Esophagus (tissue), 2 donors: ENCODE measurements at regions not wholly inside any gene's neighbourhood (a gene's known extent, or its start where the extent isn't known, plus 50 kb on each side); places are given as distances from the start of the nearest gene placed in this dataset.

Experiments used
- H3K27ac ChIP-seq, 2 donors: one replicate each; pipeline ENCODE4 v1.5.1; 2013; ENCODE audit warnings: low read depth in 2 of 2, mild to moderate bottlenecking in 2 of 2, inconsistent platforms in 1 of 2, low read length in 1 of 2, moderate library complexity in 1 of 2
- H3K27me3 ChIP-seq, 2 donors: one replicate each; pipeline ENCODE4 v1.6.1; 2013; ENCODE audit warnings: low read length in 2 of 2, control low read depth in 1 of 2, mild to moderate bottlenecking in 1 of 2; ENCODE audit not compliant: insufficient read depth in 2 of 2, control insufficient read depth in 1 of 2
- H3K36me3 ChIP-seq, 2 donors: one replicate each; pipeline ENCODE4 v1.6.1; 2013; ENCODE audit warnings: low read length in 1 of 2; ENCODE audit not compliant: control insufficient read depth in 2 of 2, insufficient read depth in 2 of 2
- H3K4me1 ChIP-seq, 2 donors: one replicate each; pipeline ENCODE4 v1.6.1; 2013; ENCODE audit warnings: low read length in 1 of 2; ENCODE audit not compliant: control insufficient read depth in 2 of 2, insufficient read depth in 2 of 2
- H3K4me3 ChIP-seq, 2 donors: one replicate each; pipeline ENCODE4 v1.5.1; 2013; ENCODE audit warnings: low read length in 2 of 2, mild to moderate bottlenecking in 2 of 2, low read depth in 1 of 2, moderate library complexity in 1 of 2
- H3K9me3 ChIP-seq, 2 donors: one replicate each; pipeline ENCODE4 v1.6.1; 2013; ENCODE audit warnings: mild to moderate bottlenecking in 2 of 2, low read depth in 1 of 2, low read length in 1 of 2, moderate library complexity in 1 of 2; ENCODE audit not compliant: control insufficient read depth in 2 of 2, insufficient read depth in 1 of 2
- WGBS, 2 donors: extraction: QIAGEN DNeasy Blood & Tissue Kit; methylation state at CpG; one replicate each; pipeline ENCODE4 v1.1.7; 2013; 5-methylcytosine and 5-hydroxymethylcytosine counted together
- donor health status: healthy with polysubstance abuse.
- donor health status: Bipolar disorder and iron deficiency.

- Histone ChIP-seq H3K4me3 (no peak overlapping the region), H3K9me3 (peaks cover 2 to 24% of the 10 kb centered on the region in 2 donors), H3K4me1 (no peaks in the 10 kb centered on the region), H3K36me3 (no peaks in the 10 kb centered on the region), H3K27me3 (no peaks in the 10 kb centered on the region), H3K27ac (no peak overlapping the region)
- 80 to 81% methylated on average over 16 of the region's 16 CpGs for WGBS, 2 donors
Observed at GRCh38 chr13:111953546-111954178, 113.3 kb upstream of the SOX1 start.

- no peak overlapping the region for H3K27ac ChIP-seq
- H3K9me3 ChIP-seq, result peaks cover 2 to 18% of the 10 kb centered on the region in 2 donors
- no peaks in the 10 kb centered on the region for H3K4me1 ChIP-seq
- WGBS, 2 donors, result 74 to 76% methylated on average over 18 of the region's 18 CpGs
- H3K4me3 ChIP-seq, result no peak overlapping the region
- no peaks in the 10 kb centered on the region for H3K36me3 ChIP-seq
- H3K27me3 ChIP-seq, result no peaks in the 10 kb centered on the region
Observed at GRCh38 chr13:111954661-111955411, 112.1 kb upstream of the SOX1 start.

GRCh38 chr13:111955412-111956065 is 111.4 kb upstream of the SOX1 start:
- H3K4me3 ChIP-seq, result no peak overlapping the region
- no peak overlapping the region for H3K27ac ChIP-seq
- peaks cover 2 to 15% of the 10 kb centered on the region in 2 donors for H3K9me3 ChIP-seq
- H3K27me3 ChIP-seq, result no peaks in the 10 kb centered on the region
- no peaks in the 10 kb centered on the region for H3K4me1 ChIP-seq
- no peaks in the 10 kb centered on the region for H3K36me3 ChIP-seq
- 70 to 72% methylated on average over 25 to 27 of the region's 27 CpGs for WGBS, 2 donors

- Histone ChIP-seq H3K9me3 (peaks cover 0 to 5% of the 10 kb centered on the region in 2 donors), H3K36me3 (no peaks in the 10 kb centered on the region), H3K4me3 (no peak overlapping the region), H3K4me1 (no peaks in the 10 kb centered on the region), H3K27me3 (no peaks in the 10 kb centered on the region), H3K27ac (no peak overlapping the region)
- WGBS, 2 donors, result 83 to 87% methylated on average over 58 to 59 of the region's 59 CpGs
Observed at GRCh38 chr13:111956261-111957151, 110.4 kb upstream of the SOX1 start.

- H3K36me3 ChIP-seq, result no peaks in the 10 kb centered on the region
- no peak overlapping the region for H3K4me3 ChIP-seq
- no peak overlapping the region for H3K27ac ChIP-seq
- H3K27me3 ChIP-seq, result no peaks in the 10 kb centered on the region
- H3K9me3 ChIP-seq, result no peaks in the 10 kb centered on the region
- WGBS, 2 donors, result 64 to 75% methylated on average over 14 of the region's 14 CpGs
- H3K4me1 ChIP-seq, result no peaks in the 10 kb centered on the region
Observed at GRCh38 chr13:111957913-111958450, 109.0 kb upstream of the SOX1 start.

- Histone ChIP-seq H3K4me1 (no peaks in the 10 kb centered on the region), H3K9me3 (no peaks in the 10 kb centered on the region), H3K4me3 (no peak overlapping the region), H3K36me3 (no peaks in the 10 kb centered on the region), H3K27me3 (no peaks in the 10 kb centered on the region), H3K27ac (no peak overlapping the region)
- WGBS, 2 donors, result 67 to 73% methylated on average over 11 of the region's 11 CpGs
Observed at GRCh38 chr13:111958612-111959395, 108.1 kb upstream of the SOX1 start.

GRCh38 chr13:111960152-111960772 is 106.7 kb upstream of the SOX1 start:
- H3K4me1 ChIP-seq, result no peaks in the 10 kb centered on the region

GRCh38 chr13:111961236-111961635 is 105.7 kb upstream of the SOX1 start:
- Histone ChIP-seq H3K27ac (no peak overlapping the region), H3K36me3 (no peaks in the 10 kb centered on the region), H3K4me1 (no peaks in the 10 kb centered on the region), H3K4me3 (no peak overlapping the region), H3K9me3 (no peaks in the 10 kb centered on the region), H3K27me3 (no peaks in the 10 kb centered on the region)
- 84 to 88% methylated on average over 10 of the region's 10 CpGs for WGBS, 2 donors

More at GRCh38 chr13:111960152-111960772, 106.7 kb upstream of the SOX1 start:
- Histone ChIP-seq H3K27ac (no peak overlapping the region), H3K9me3 (no peaks in the 10 kb centered on the region), H3K36me3 (no peaks in the 10 kb centered on the region), H3K27me3 (no peaks in the 10 kb centered on the region), H3K4me3 (no peak overlapping the region)
